B cell (primary cell): ENCODE measurements at regions not wholly inside any gene's neighbourhood (a gene's known extent, or its start where the extent isn't known, plus 50 kb on each side); places are given as distances from the start of the nearest gene placed in this dataset.

Experiments used
- ATAC-seq: fragments of 200-7000 bp; cut with Tn5 transposase; one replicate; pipeline ENCODE4 v1.10.0; 2021; ENCODE audit warnings: low read depth, mild to moderate bottlenecking, moderate number of reproducible peaks, moderate library complexity
- CTCF ChIA-PET: fragments of 350-600 bp; sonication (Branson Sonifier 250); formaldehyde crosslinking; loops from one replicate; lab custom pipeline; 2021; ENCODE audit warnings: antibody characterized with exemption, inconsistent platforms; lab: Charles Lee
- POLR2A ChIA-PET: fragments of 350-600 bp; sonication (Branson Sonifier 250); formaldehyde crosslinking; loops from one replicate; lab custom pipeline; 2021; ENCODE audit warnings: antibody characterized with exemption; lab: Charles Lee
- DNase-seq: peaks from one replicate; pipeline ENCODE4 v3.0.0; 2013
- H2AFZ ChIP-seq: 2 replicates; pipeline ENCODE4 v1.6.1; 2012; ENCODE audit warnings: mild to moderate bottlenecking, low read depth, low read length; ENCODE audit not compliant: insufficient read depth, poor library complexity, severe bottlenecking
- H3K27ac ChIP-seq, 2 donors: 1 replicate in 1 of 2; 2 replicates in 1 of 2; pipeline ENCODE4 v1.5.1; 2012 to 2013; ENCODE audit warnings: low read length in 2 of 2, mild to moderate bottlenecking in 2 of 2, moderate library complexity in 1 of 2
- H3K27me3 ChIP-seq, 4 experiments: fragments of 200-600 bp in 1 of 4; sonication (generic) in 1 of 4; replicated peaks in 1 of 4; 1 replicate in 2 of 4; 2 replicates in 2 of 4; pipeline versions ENCODE4 v1.6.1 to v1.7.0; 2013 to 2016; ENCODE audit warnings: low read length in 3 of 4, mild to moderate bottlenecking in 2 of 4, mixed read lengths in 1 of 4, moderate library complexity in 1 of 4; ENCODE audit not compliant: insufficient read depth in 4 of 4, control insufficient read depth in 3 of 4; ENCODE audit errors: control extremely low read depth in 1 of 4
- H3K36me3 ChIP-seq, 2 experiments: replicated peaks in 1 of 2; 1 replicate in 1 of 2; 2 replicates in 1 of 2; pipeline versions ENCODE4 v1.6.1 to v1.7.1; 2013; ENCODE audit warnings: low read length in 1 of 2; ENCODE audit not compliant: insufficient read depth in 2 of 2, control insufficient read depth in 1 of 2; ENCODE audit errors: control extremely low read depth in 1 of 2, extremely low read depth in 1 of 2
- H3K4me1 ChIP-seq, 2 donors: fragments of 200-600 bp in 1 of 2; sonication (generic) in 1 of 2; 1 replicate in 1 of 2; 2 replicates in 1 of 2; pipeline versions ENCODE4 v1.5.1 to v1.6.1; 2013 to 2017; ENCODE audit warnings: low read length in 2 of 2; ENCODE audit not compliant: control insufficient read depth in 2 of 2, insufficient read depth in 2 of 2
- H3K4me2 ChIP-seq: replicated peaks from 2 replicates; pipeline ENCODE3; 2012; ENCODE audit warnings: mild to moderate bottlenecking, low read depth, low read length; ENCODE audit not compliant: poor library complexity, severe bottlenecking
- H3K4me3 ChIP-seq, 5 experiments: fragments of 200-600 bp in 1 of 5; sonication (generic) in 1 of 5; 1 replicate in 3 of 5; 2 replicates in 2 of 5; pipeline versions ENCODE4 v1.5.1 to v1.7.0; 2011 to 2016; ENCODE audit warnings: low read length in 4 of 5, mild to moderate bottlenecking in 4 of 5, low read depth in 2 of 5, control low read depth in 1 of 5, moderate library complexity in 1 of 5; ENCODE audit not compliant: insufficient read depth in 1 of 5; ENCODE audit errors: control extremely low read depth in 1 of 5, extremely low read depth in 1 of 5
- H3K79me2 ChIP-seq: fragments of 200-600 bp; sonication (generic); one replicate; pipeline ENCODE4 v1.6.0; 2016; ENCODE audit warnings: low read length; ENCODE audit not compliant: control insufficient read depth, insufficient read depth
- H3K9ac ChIP-seq: fragments of 200-600 bp; sonication (generic); 2 replicates; pipeline ENCODE4 v1.6.1; 2017; ENCODE audit warnings: mild to moderate bottlenecking, low read length, moderate library complexity
- H3K9me3 ChIP-seq, 3 donors: one replicate each; pipeline versions ENCODE4 v1.6.1 to v1.7.1; 2013; ENCODE audit warnings: low read length in 2 of 3; ENCODE audit not compliant: control insufficient read depth in 2 of 3, insufficient read depth in 1 of 3; ENCODE audit errors: control extremely low read depth in 1 of 3
- H4K20me1 ChIP-seq: 2 replicates; pipeline ENCODE4 v1.6.0; 2012; ENCODE audit warnings: mild to moderate bottlenecking, low read length; ENCODE audit not compliant: insufficient read depth, control insufficient read depth, poor library complexity, severe bottlenecking
- H3K27ac Mint-ChIP-seq: one replicate; pipeline ENCODE4 v1.8.0; 2021; ENCODE audit warnings: mixed read lengths
- H3K27me3 Mint-ChIP-seq: one replicate; pipeline ENCODE4 v1.8.0; 2021; ENCODE audit warnings: mixed read lengths
- H3K4me1 Mint-ChIP-seq: one replicate; pipeline ENCODE4 v1.8.0; 2021; ENCODE audit warnings: mixed read lengths
- H3K4me3 Mint-ChIP-seq: one replicate; pipeline ENCODE4 v1.8.0; 2021; ENCODE audit warnings: mixed read lengths
- H3K9me3 Mint-ChIP-seq: one replicate; pipeline ENCODE4 v1.8.0; 2022; ENCODE audit warnings: mixed read lengths; ENCODE audit not compliant: insufficient read depth
- CTCF ChIP-seq: fragments of 200-600 bp; IDR thresholded peaks from one replicate; pipeline ENCODE4 v1.8.0; 2022; ENCODE audit warnings: antibody characterized with exemption, mild to moderate bottlenecking
- EZH2 ChIP-seq: IDR thresholded peaks from 2 replicates; pipeline ENCODE4 v1.6.1; 2012; ENCODE audit warnings: borderline replicate concordance, low read depth, mild to moderate bottlenecking, moderate library complexity, low read length; ENCODE audit not compliant: insufficient read depth, poor library complexity, severe bottlenecking
- WGBS: methylation state at CpG from one replicate; pipeline ENCODE4 v1.1.5; 2013; ENCODE audit warnings: missing lambda C conversion rate; ENCODE audit not compliant: insufficient coverage; 5-methylcytosine and 5-hydroxymethylcytosine counted together
- intact Hi-C: fragments of 100-400 bp; cut with micrococcal nuclease; formaldehyde crosslinking; loops from one replicate; pipeline ENCODE4 v1.10.0; 2022

GRCh38 chr3:118207271-118207670 lies 827.4 kb downstream of the IGSF11 start:
- DNase-seq, result no peak
- H3K9me3 ChIP-seq, result peaks cover 0 to 4% (median 0%) of the 10 kb centered on the region in 3 donors
- H3K9ac ChIP-seq, result no peak overlapping the region
- no peak overlapping the region for H2AFZ ChIP-seq
- no peaks in the 10 kb centered on the region for H3K36me3 ChIP-seq
- Mint-ChIP-seq H3K4me1 (no peaks in the 10 kb centered on the region), H3K27ac (no peak overlapping the region), H3K9me3 (no peaks in the 10 kb centered on the region), H3K4me3 (no peak overlapping the region), H3K27me3 (no peaks in the 10 kb centered on the region)
- intact Hi-C loops, result no loop called here
- no peaks in the 10 kb centered on the region for H4K20me1 ChIP-seq
- TF ChIP-seq CTCF (no peak), EZH2 (no peak)
- H3K4me2 ChIP-seq, result no peak overlapping the region
- ChIA-PET POLR2A (no interaction called here), CTCF (no interaction called here)
- ATAC-seq, result no peak
- H3K4me3 ChIP-seq, result no peak overlapping the region
- WGBS, result 100% methylated on average over 1 of the region's 3 CpGs
- H3K79me2 ChIP-seq, result no peaks in the 10 kb centered on the region
- H3K4me1 ChIP-seq, result no peaks in the 10 kb centered on the region
- no peak overlapping the region for H3K27ac ChIP-seq
- no peaks in the 10 kb centered on the region for H3K27me3 ChIP-seq

GRCh38 chr3:118208642-118209041 lies 826.0 kb downstream of the IGSF11 start:
- no peak for DNase-seq
- Histone ChIP-seq H3K4me1 (no peaks in the 10 kb centered on the region), H3K36me3 (no peaks in the 10 kb centered on the region), H3K27me3 (no peaks in the 10 kb centered on the region), H3K9me3 (peaks cover 0 to 4% (median 2%) of the 10 kb centered on the region in 3 donors), H2AFZ (no peak overlapping the region), H4K20me1 (no peaks in the 10 kb centered on the region), H3K4me2 (no peak overlapping the region), H3K79me2 (no peaks in the 10 kb centered on the region), H3K27ac (no peak overlapping the region), H3K9ac (no peak overlapping the region), H3K4me3 (no peak overlapping the region)
- CTCF ChIA-PET, result no interaction called here
- intact Hi-C loops, result no loop called here
- H3K27ac Mint-ChIP-seq, result no peak overlapping the region
- ATAC-seq, result no peak
- H3K27me3 Mint-ChIP-seq, result no peaks in the 10 kb centered on the region
- POLR2A ChIA-PET, result no interaction called here
- H3K4me1 Mint-ChIP-seq, result no peaks in the 10 kb centered on the region
- H3K4me3 Mint-ChIP-seq, result no peak overlapping the region
- TF ChIP-seq CTCF, result no peak
- TF ChIP-seq EZH2, result no peak
- WGBS, result no CpG with 5 or more reads among the region's 2 CpGs
- H3K9me3 Mint-ChIP-seq, result no peaks in the 10 kb centered on the region
